ENCODE measurements at regions not wholly inside any gene's neighbourhood (a gene's known extent, or its start where the extent isn't known, plus 50 kb on each side); places are given as distances from the start of the nearest gene placed in this dataset.

GRCh38 chr4:127250577-127250976, 382.2 kb upstream of the INTU start:
- TF ChIP-seq CTCF (IDR thresholded peaks at IDR 0.05) (no peak), EP300 (IDR thresholded peaks at IDR 0.05) (no peak), POLR2A (IDR thresholded peaks at IDR 0.05) (no peak)
